Liver (tissue), 3 donors: ENCODE measurements at regions not wholly inside any gene's neighbourhood (a gene's known extent, or its start where the extent isn't known, plus 50 kb on each side); places are given as distances from the start of the nearest gene placed in this dataset.

Experiments
- CTCF ChIP-seq: fragments of 150-350 bp; IDR thresholded peaks from 2 replicates; pipeline ENCODE4 v1.5.1; 2017; ENCODE audit warnings: improper control_type of control experiment, low read depth, low read length; ENCODE audit not compliant: missing input control
- FOXA1 ChIP-seq: IDR thresholded peaks from 2 replicates; pipeline ENCODE4 v1.6.1; 2016; ENCODE audit warnings: antibody characterized with exemption
- FOXA2 ChIP-seq: IDR thresholded peaks from 2 replicates; pipeline ENCODE4 v1.6.1; 2016; ENCODE audit warnings: antibody characterized with exemption
- REST ChIP-seq: IDR thresholded peaks from 2 replicates; pipeline ENCODE4 v1.6.1; 2016; ENCODE audit warnings: antibody characterized with exemption, mild to moderate bottlenecking
- YY1 ChIP-seq: IDR thresholded peaks from 2 replicates; pipeline ENCODE4 v1.6.1; 2016; ENCODE audit warnings: antibody characterized with exemption, mild to moderate bottlenecking
- TF ChIP-seq, protein P1 (sequence below): IDR thresholded peaks from 2 replicates; pipeline ENCODE4 v1.6.1; 2016; ENCODE audit warnings: antibody characterized with exemption
- TF ChIP-seq, protein P2 (sequence below): IDR thresholded peaks from 2 replicates; pipeline ENCODE4 v1.6.1; 2016; ENCODE audit warnings: antibody characterized with exemption
- donor health status: healthy.
- donor health status: healthy.

- TF ChIP-seq REST (no peak), CTCF (no peak), FOXA2 (no peak), YY1 (no peak), FOXA1 (no peak)
- TF ChIP-seq, protein P1, sequence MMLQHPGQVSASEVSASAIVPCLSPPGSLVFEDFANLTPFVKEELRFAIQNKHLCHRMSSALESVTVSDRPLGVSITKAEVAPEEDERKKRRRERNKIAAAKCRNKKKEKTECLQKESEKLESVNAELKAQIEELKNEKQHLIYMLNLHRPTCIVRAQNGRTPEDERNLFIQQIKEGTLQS = no peak
- TF ChIP-seq, protein P2, sequence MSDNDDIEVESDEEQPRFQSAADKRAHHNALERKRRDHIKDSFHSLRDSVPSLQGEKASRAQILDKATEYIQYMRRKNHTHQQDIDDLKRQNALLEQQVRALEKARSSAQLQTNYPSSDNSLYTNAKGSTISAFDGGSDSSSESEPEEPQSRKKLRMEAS = no peak
These were observed 104.7 kb upstream of the CRHR1 start for GRCh38 chr17:45679426-45679825.
